HepG2 (cell line): ENCODE measurements at regions not wholly inside any gene's neighbourhood (a gene's known extent, or its start where the extent isn't known, plus 50 kb on each side); places are given as distances from the start of the nearest gene placed in this dataset.
"Not testable (repeated sequence)": the region's sequence is repeated elsewhere in the genome, so short reads cannot be mapped to it uniquely, and the experiment has no call there.

ENCODE experiments used
- ATAC-seq: fragments of 200-7000 bp; cut with Tn5 transposase; 3 replicates; pipeline ENCODE4 v1.9.1; 2020; ENCODE audit warnings: mild to moderate bottlenecking, moderate library complexity
- BruUV-seq: library from RNA; stranded (reverse); fragments of 400-500 nt; replicated peaks from 2 replicates; lab custom pipeline; 2021; lab: Mats Ljungman, UMichigan
- CTCF ChIA-PET: fragments of 300-600 bp; formaldehyde crosslinking; extraction: SDS; loops from one replicate; lab custom pipeline; 2021; ENCODE audit warnings: low total read pairs, inconsistent platforms, low intra/inter-chr PET ratio; lab: Yijun Ruan, JAX
- POLR2A ChIA-PET: fragments of 350-600 bp; sonication (Branson Sonifier 250); formaldehyde crosslinking; loops from one replicate; lab custom pipeline; 2020; ENCODE audit warnings: antibody characterized with exemption, inconsistent platforms; lab: Yijun Ruan, JAX
- DNase-seq: peaks from one replicate; pipeline ENCODE4 v3.0.0-alpha.2; 2015; ENCODE audit warnings: low spot score
- FAIRE-seq: peaks from 3 replicates; lab custom pipeline; 2011; peaks lifted over from hg19 to GRCh38; lab: Jason Lieb, UNC
- H2AFZ ChIP-seq: one replicate; pipeline ENCODE4 v1.6.1; 2011; ENCODE audit warnings: low read length, inconsistent platforms
- H3K27ac ChIP-seq: fragments of 300-600 bp; 3 replicates; pipeline ENCODE4 v1.8.0; 2011; ENCODE audit warnings: mixed run types, mild to moderate bottlenecking, mixed read lengths, low read length, inconsistent platforms; ENCODE audit not compliant: insufficient read depth; ENCODE audit errors: extremely low read length
- H3K27me3 ChIP-seq, 2 experiments: fragments of 200-600 bp in 1 of 2; 2 replicates in 1 of 2; 3 replicates in 1 of 2; pipeline versions ENCODE4 v1.6.0 to v1.8.0; 2011; ENCODE audit warnings: low read length in 2 of 2, mild to moderate bottlenecking in 2 of 2, moderate library complexity in 2 of 2, inconsistent platforms in 1 of 2; ENCODE audit not compliant: insufficient read depth in 2 of 2, control insufficient read depth in 1 of 2
- H3K36me3 ChIP-seq, 2 experiments: fragments of 200-600 bp in 1 of 2; replicated peaks in 1 of 2; 2 replicates in 1 of 2; 3 replicates in 1 of 2; pipeline versions ENCODE4 v1.5.1 to v1.8.0; 2011; ENCODE audit warnings: low read length in 2 of 2, inconsistent platforms in 1 of 2; ENCODE audit not compliant: insufficient read depth in 2 of 2, control insufficient read depth in 1 of 2
- H3K4me1 ChIP-seq: 2 replicates; pipeline ENCODE4 v1.5.1; 2012; ENCODE audit warnings: low read length, inconsistent platforms; ENCODE audit not compliant: insufficient read depth
- H3K4me2 ChIP-seq: 2 replicates; pipeline ENCODE4 v1.6.0; 2011; ENCODE audit warnings: low read depth, low read length, inconsistent platforms
- H3K4me3 ChIP-seq, 3 experiments: fragments of 200-600 bp in 1 of 3; sonication (generic), shearing (Covaris generic) in 1 of 3; replicated peaks in 1 of 3; 2 replicates each; pipeline ENCODE4 v1.5.1; 2011 to 2016; ENCODE audit warnings: low read length in 3 of 3, inconsistent platforms in 2 of 3, low read depth in 2 of 3, mild to moderate bottlenecking in 2 of 3, control low read depth in 1 of 3, mixed read lengths in 1 of 3; ENCODE audit not compliant: insufficient read depth in 1 of 3
- H3K79me2 ChIP-seq: one replicate; pipeline ENCODE4 v1.6.1; 2011; ENCODE audit warnings: low read length, inconsistent platforms; ENCODE audit not compliant: insufficient read depth
- H3K9ac ChIP-seq: 2 replicates; pipeline ENCODE4 v1.6.0; 2011; ENCODE audit warnings: mild to moderate bottlenecking, low read depth, low read length, inconsistent platforms; ENCODE audit not compliant: insufficient read depth
- H3K9me3 ChIP-seq: 2 replicates; pipeline ENCODE4 v1.5.1; 2012; ENCODE audit warnings: mild to moderate bottlenecking, low read length
- H4K20me1 ChIP-seq: 2 replicates; pipeline ENCODE4 v1.6.0; 2011; ENCODE audit warnings: inconsistent platforms, mild to moderate bottlenecking, low read length, moderate library complexity; ENCODE audit not compliant: insufficient read depth
- ETV6 ChIP-seq: sonication (generic); formaldehyde crosslinking; conservative IDR thresholded peaks from 2 replicates; pipeline ENCODE4 v1.4.0; 2020; ENCODE audit warnings: missing genetic modification reagents
- FOXM1 ChIP-seq: sonication (generic); formaldehyde crosslinking; IDR thresholded peaks from 2 replicates; pipeline ENCODE4 v1.5.0; 2020; ENCODE audit warnings: missing genetic modification reagents
- ISX ChIP-seq: sonication (generic); formaldehyde crosslinking; conservative IDR thresholded peaks from 2 replicates; pipeline ENCODE4 v1.5.0; 2020; ENCODE audit warnings: missing genetic modification reagents
- MAF1 ChIP-seq: sonication (generic); formaldehyde crosslinking; IDR thresholded peaks from 2 replicates; pipeline ENCODE4 v1.5.0; 2020; ENCODE audit warnings: missing genetic modification reagents, borderline replicate concordance
- NCOA1 ChIP-seq: sonication (generic); formaldehyde crosslinking; IDR thresholded peaks from 2 replicates; pipeline ENCODE4 v1.9.0; 2021; ENCODE audit warnings: missing genetic modification reagents
- NFRKB ChIP-seq: fragments of 450-650 bp; IDR thresholded peaks from 2 replicates; pipeline ENCODE4 v1.6.1; 2017
- PITX1 ChIP-seq: sonication (generic); formaldehyde crosslinking; IDR thresholded peaks from 2 replicates; pipeline ENCODE4 v1.5.1; 2020; ENCODE audit warnings: mild to moderate bottlenecking, missing genetic modification reagents
- SRY ChIP-seq: sonication (generic); formaldehyde crosslinking; IDR thresholded peaks from 2 replicates; pipeline ENCODE4 v1.8.0; 2022; ENCODE audit warnings: mild to moderate bottlenecking, missing genetic modification reagents
- TEAD3 ChIP-seq: optimal IDR thresholded peaks from 2 replicates; pipeline ENCODE3; 2016; ENCODE audit warnings: borderline replicate concordance
- ZBTB25 ChIP-seq: IDR thresholded peaks from 2 replicates; pipeline ENCODE4 v1.6.1; 2018; ENCODE audit warnings: missing genetic modification reagents
- ZFP37 ChIP-seq: sonication (generic); formaldehyde crosslinking; IDR thresholded peaks from 2 replicates; pipeline ENCODE4 v1.4.0; 2020; ENCODE audit warnings: missing genetic modification reagents, borderline replicate concordance
- ZNF530 ChIP-seq: sonication (generic); formaldehyde crosslinking; IDR thresholded peaks from 2 replicates; pipeline ENCODE4 v1.5.0; 2020; ENCODE audit warnings: low read depth, mild to moderate bottlenecking, missing genetic modification reagents
- WGBS: methylation state at CpG from one replicate; pipeline ENCODE4 v1.1.6; 2017; ENCODE audit warnings: low lambda C conversion rate; 5-methylcytosine and 5-hydroxymethylcytosine counted together
- in situ Hi-C: cut with HindIII; loops from 2 replicates; pipeline ENCODE4 v1.10.0; 2017; ENCODE audit warnings: low pct_unique_long_range_greater_than_20kb; ENCODE audit not compliant: extremely low pct_ligation_motif_present
- intact Hi-C: fragments of 100-400 bp; cut with micrococcal nuclease; formaldehyde crosslinking; loops from one replicate; pipeline ENCODE4 v1.10.0; 2022; ENCODE audit not compliant: unreplicated experiment

GRCh38 chr9:129427149-129427548, 193.8 kb downstream of the C9orf50 start:
- POLR2A ChIA-PET, result no interaction called here
- WGBS, result 30% methylated on average over 9 of the region's 9 CpGs
- no peak for FAIRE-seq

GRCh38 chr9:129423755-129424154, 197.1 kb downstream of the C9orf50 start:
- FAIRE-seq, CTCF ChIA-PET, H3K9me3 ChIP-seq, H3K27ac ChIP-seq, H3K4me2 ChIP-seq, H3K36me3 ChIP-seq, H3K79me2 ChIP-seq, H3K4me3 ChIP-seq, intact Hi-C loops, H4K20me1 ChIP-seq, H2AFZ ChIP-seq, DNase-seq, POLR2A ChIA-PET, BruUV-seq, H3K9ac ChIP-seq, ATAC-seq, in situ Hi-C loops: not testable (repeated sequence)
- WGBS, result 63% methylated on average over 8 of the region's 8 CpGs
- peaks cover 7 to 44% of the 10 kb centered on the region in 2 experiments; a peak in 4 of 5 replicates for H3K27me3 ChIP-seq
- H3K4me1 ChIP-seq, result peaks cover 22% of the 10 kb centered on the region

More at GRCh38 chr9:129427149-129427548, 193.8 kb downstream of the C9orf50 start:
- no peaks in the 10 kb centered on the region for H3K79me2 ChIP-seq
- H3K9ac ChIP-seq, result no peak overlapping the region
- H3K27me3 ChIP-seq, result peaks cover 4 to 66% of the 10 kb centered on the region in 2 experiments
- no peak for DNase-seq
- no peak overlapping the region for H3K4me2 ChIP-seq
- in situ Hi-C loops (no loop called here), intact Hi-C loops (no loop called here)
- no TSS peak for BruUV-seq
- no peaks in the 10 kb centered on the region for H4K20me1 ChIP-seq
- no peak overlapping the region for H2AFZ ChIP-seq
- H3K4me3 ChIP-seq, result no peak overlapping the region
- H3K4me1 ChIP-seq, result peaks cover 18% of the 10 kb centered on the region
- H3K36me3 ChIP-seq, result no peaks in the 10 kb centered on the region
- TF ChIP-seq ZBTB25 (CRISPR knock-in tag), result no peak
- TF ChIP-seq PITX1, result no peak
- TF ChIP-seq NFRKB, result no peak
- TF ChIP-seq NCOA1, result no peak
- TF ChIP-seq SRY (CRISPR knock-in tag), result no peak
- TF ChIP-seq ZFP37 (CRISPR knock-in tag), result no peak
- no peak for TF ChIP-seq ISX (CRISPR knock-in tag)
- TF ChIP-seq TEAD3, result no peak
- TF ChIP-seq ZNF530 (CRISPR knock-in tag), result no peak
- no peak for TF ChIP-seq MAF1 (CRISPR knock-in tag)
- TF ChIP-seq FOXM1 (CRISPR knock-in tag), result no peak
- TF ChIP-seq ETV6 (CRISPR knock-in tag), result no peak
- no peak overlapping the region for H3K27ac ChIP-seq
- ATAC-seq, result no peak
- CTCF ChIA-PET, result no interaction called here
- H3K9me3 ChIP-seq, result no peaks in the 10 kb centered on the region
